A673 (cell line): ENCODE measurements at regions not wholly inside any gene's neighbourhood (a gene's known extent, or its start where the extent isn't known, plus 50 kb on each side); places are given as distances from the start of the nearest gene placed in this dataset.

ENCODE experiments used
- BruUV-seq: library from RNA; stranded (reverse); fragments of 400-500 nt; replicated peaks from 2 replicates; lab custom pipeline; 2021; lab: Mats Ljungman, UMichigan
- CTCF ChIA-PET: fragments of 300-600 bp; sonication (Branson Sonifier 250); formaldehyde crosslinking; loops from one replicate; lab custom pipeline; 2022; ENCODE audit warnings: antibody characterized with exemption; lab: Charles Lee
- POLR2A ChIA-PET: fragments of 300-600 bp; sonication (Branson Sonifier 250); formaldehyde crosslinking; loops from one replicate; lab custom pipeline; 2022; ENCODE audit warnings: antibody characterized with exemption; ENCODE audit not compliant: low non-redundant PET; lab: Charles Lee
- DNase-seq: peaks from one replicate; pipeline ENCODE4 v3.0.0-alpha.2; 2015; ENCODE audit warnings: low spot score
- H3K27ac ChIP-seq: fragments of 200-600 bp; sonication (generic); 2 replicates; pipeline ENCODE4 v1.5.1; 2016; ENCODE audit warnings: mixed run types, low read depth, mild to moderate bottlenecking, mixed read lengths, antibody characterized with exemption, low read length; ENCODE audit not compliant: poor library complexity, severe bottlenecking
- H3K27me3 ChIP-seq: fragments of 200-600 bp; sonication (generic); replicated peaks from 2 replicates; pipeline ENCODE4 v1.6.1; 2017; ENCODE audit warnings: mixed run types, low read depth, mild to moderate bottlenecking, mixed read lengths, antibody characterized with exemption, low read length; ENCODE audit not compliant: insufficient read depth, poor library complexity
- H3K36me3 ChIP-seq: fragments of 200-600 bp; sonication (generic); 2 replicates; pipeline ENCODE4 v1.6.1; 2016; ENCODE audit warnings: mixed run types, mild to moderate bottlenecking, mixed read lengths, antibody characterized with exemption, low read length; ENCODE audit not compliant: insufficient read depth, poor library complexity, severe bottlenecking
- H3K4me1 ChIP-seq: fragments of 200-600 bp; sonication (generic); 2 replicates; pipeline ENCODE4 v1.6.1; 2017; ENCODE audit warnings: mixed run types, mild to moderate bottlenecking, mixed read lengths, antibody characterized with exemption, low read length; ENCODE audit not compliant: insufficient read depth, poor library complexity, severe bottlenecking
- H3K4me3 ChIP-seq: fragments of 200-600 bp; sonication (generic); 2 replicates; pipeline ENCODE4 v1.5.1; 2016; ENCODE audit warnings: low read depth, mixed run types, mild to moderate bottlenecking, mixed read lengths, low read length; ENCODE audit not compliant: poor library complexity, severe bottlenecking
- H3K9me3 ChIP-seq: fragments of 200-600 bp; sonication (generic); 2 replicates; pipeline ENCODE4 v1.6.1; 2016; ENCODE audit warnings: mixed run types, low read depth, mild to moderate bottlenecking, mixed read lengths, antibody characterized with exemption, low read length; ENCODE audit not compliant: poor library complexity, severe bottlenecking
- CTCF ChIP-seq: fragments of 300-800, 200-600 bp; sonication (generic); conservative IDR thresholded peaks from 2 replicates; pipeline ENCODE4 v1.5.1; 2017; ENCODE audit warnings: low read depth, mild to moderate bottlenecking, antibody characterized with exemption, low read length, moderate library complexity, mixed read lengths
- EZH2 ChIP-seq: fragments of 200-600 bp; sonication (generic); IDR thresholded peaks from 2 replicates; pipeline ENCODE4 v1.6.1; 2017; ENCODE audit warnings: borderline replicate concordance, low read depth, mild to moderate bottlenecking, mixed read lengths, antibody characterized with exemption, low read length; ENCODE audit not compliant: poor library complexity, severe bottlenecking
- intact Hi-C: fragments of 100-400 bp; cut with micrococcal nuclease; formaldehyde crosslinking; loops from one replicate; pipeline ENCODE4 v1.10.0; 2022; ENCODE audit not compliant: unreplicated experiment

- Histone ChIP-seq H3K36me3 (no peaks in the 10 kb centered on the region), H3K9me3 (no peaks in the 10 kb centered on the region), H3K4me3 (no peak overlapping the region), H3K27ac (no peak overlapping the region), H3K4me1 (peaks cover 9% of the 10 kb centered on the region), H3K27me3 (no peaks in the 10 kb centered on the region)
- POLR2A ChIA-PET = interaction anchor here (0.7 kb wide), 1 partner anchor 221 kb away, joined by 3 read pairs; no protein-coding TSS in a partner anchor
- TF ChIP-seq EZH2 (no peak), CTCF (no peak)
- intact Hi-C loops = no loop called here
- BruUV-seq = no TSS peak
- CTCF ChIA-PET = no interaction called here
- DNase-seq = no peak
Measured at GRCh38 chr6:43968110-43968965, 158.9 kb downstream of the MRPL14 start.

DNA sequence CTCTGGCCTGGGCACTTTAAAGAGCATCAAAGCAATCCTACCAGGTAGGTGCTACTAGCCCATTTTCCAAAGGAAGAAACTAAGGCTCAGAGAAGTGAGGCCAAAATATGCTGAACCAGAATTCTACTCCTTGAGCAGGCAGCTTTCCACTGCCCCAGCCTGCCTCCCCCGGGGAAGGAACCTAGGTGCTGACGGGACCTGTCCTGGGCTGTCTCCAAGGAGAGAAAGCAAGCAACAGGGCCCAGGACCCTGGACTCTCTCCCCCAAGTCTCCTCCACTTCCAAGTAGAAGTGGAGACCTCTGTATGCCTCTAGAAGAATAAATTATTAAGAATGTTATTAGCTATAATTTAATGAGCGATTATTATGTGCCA is 159.5 kb downstream of the MRPL14 start:
- no peaks in the 10 kb centered on the region for H3K36me3 ChIP-seq

GRCh38 chr6:43966853-43967718 is 160.2 kb downstream of the MRPL14 start:
- no peak overlapping the region for H3K27ac ChIP-seq
- ChIA-PET CTCF (no interaction called here), POLR2A (no interaction called here)
- no peaks in the 10 kb centered on the region for H3K4me1 ChIP-seq
- no peak for TF ChIP-seq CTCF
- TF ChIP-seq EZH2 = no peak
- no peaks in the 10 kb centered on the region for H3K9me3 ChIP-seq
- intact Hi-C loops = no loop called here
- DNase-seq = no peak
- no peaks in the 10 kb centered on the region for H3K27me3 ChIP-seq
- H3K36me3 ChIP-seq = no peaks in the 10 kb centered on the region
- BruUV-seq = no TSS peak
- H3K4me3 ChIP-seq = no peak overlapping the region

More for the DNA sequence above, 159.5 kb downstream of the MRPL14 start:
- no TSS peak for BruUV-seq
- no peak overlapping the region for H3K4me3 ChIP-seq
- DNase-seq = no peak
- H3K27me3 ChIP-seq = no peaks in the 10 kb centered on the region
- TF ChIP-seq CTCF (no peak), EZH2 (no peak)
- no peaks in the 10 kb centered on the region for H3K9me3 ChIP-seq
- CTCF ChIA-PET = no interaction called here
- no peak overlapping the region for H3K27ac ChIP-seq
- intact Hi-C loops = no loop called here
- peaks cover 5% of the 10 kb centered on the region for H3K4me1 ChIP-seq
- POLR2A ChIA-PET = no interaction called here
